ENCODE measurements at regions not wholly inside any gene's neighbourhood (a gene's known extent, or its start where the extent isn't known, plus 50 kb on each side); places are given as distances from the start of the nearest gene placed in this dataset.
"Not testable (repeated sequence)": the region's sequence is repeated elsewhere in the genome, so short reads cannot be mapped to it uniquely, and the experiment has no call there.

DNA sequence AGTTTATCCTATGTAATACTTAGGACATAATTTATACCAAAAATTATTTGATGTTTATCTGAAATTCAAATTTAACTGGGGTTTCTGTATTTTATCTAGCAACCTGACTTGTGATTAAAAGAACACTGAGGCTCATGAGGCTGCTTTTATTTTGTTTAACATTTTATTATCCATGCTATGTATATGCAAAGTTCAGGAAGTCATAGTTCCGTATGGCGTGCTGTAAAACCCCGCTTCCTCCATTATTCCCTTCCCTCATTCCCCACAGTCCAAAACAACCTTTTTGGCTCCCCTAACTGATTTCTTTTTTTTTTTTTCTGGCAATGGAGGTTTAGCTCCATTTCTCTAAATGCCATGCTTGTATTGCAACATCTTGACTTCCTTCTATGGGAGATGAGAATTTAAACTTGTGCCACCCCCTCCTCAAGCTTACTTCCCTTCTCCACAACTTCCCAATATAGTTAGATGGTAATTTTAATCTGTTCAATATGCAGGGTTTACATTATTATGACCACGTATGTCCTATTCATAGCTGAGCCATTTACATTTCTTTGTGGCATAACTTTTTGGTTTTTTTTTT, 138.0 kb upstream of the DNAH14 start:
- DNase-seq (ENCODE audit: low spot score): no peak

DNA sequence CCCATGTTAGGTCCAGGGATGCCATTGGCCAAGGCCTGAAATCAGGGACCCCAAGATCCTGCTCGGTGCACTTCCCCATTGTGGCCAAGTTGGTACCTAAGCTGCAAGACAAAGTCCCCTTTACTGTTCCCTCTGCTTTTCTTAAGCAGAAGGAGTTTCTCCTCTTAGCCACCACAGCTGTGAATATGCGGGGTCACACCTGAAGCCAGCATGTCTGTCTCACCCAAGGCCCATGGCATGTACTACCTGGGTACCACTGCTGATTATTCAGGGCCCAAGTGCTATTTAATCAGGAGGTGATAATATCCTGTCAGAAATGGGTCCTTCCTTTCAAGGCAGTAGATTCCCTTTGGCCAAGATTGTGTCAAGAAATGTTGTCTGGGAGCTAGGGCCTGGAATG, 133.9 kb upstream of the DNAH14 start:
- DNase-seq (ENCODE audit: low spot score): no peak

DNA sequence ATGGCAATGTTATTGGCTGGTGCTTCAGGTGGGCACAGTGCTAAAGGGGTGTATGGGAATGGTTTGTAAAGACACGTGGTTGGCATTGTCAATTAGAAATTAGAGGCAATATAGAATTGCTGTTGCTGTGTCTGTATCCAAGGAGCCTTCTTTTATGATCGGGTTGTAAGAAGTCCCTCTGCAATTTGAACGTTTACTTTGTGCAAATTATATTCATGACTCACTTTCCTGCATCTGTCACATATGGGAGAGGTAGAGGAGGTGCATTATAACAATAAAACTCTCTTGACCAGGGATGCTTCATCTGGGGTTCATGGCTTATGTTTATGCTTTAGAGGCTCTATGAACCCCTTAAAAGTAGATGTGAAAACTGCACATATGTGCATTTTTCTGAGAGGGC, 130.4 kb upstream of the DNAH14 start:
- no peak for DNase-seq (ENCODE audit: low spot score)

DNA sequence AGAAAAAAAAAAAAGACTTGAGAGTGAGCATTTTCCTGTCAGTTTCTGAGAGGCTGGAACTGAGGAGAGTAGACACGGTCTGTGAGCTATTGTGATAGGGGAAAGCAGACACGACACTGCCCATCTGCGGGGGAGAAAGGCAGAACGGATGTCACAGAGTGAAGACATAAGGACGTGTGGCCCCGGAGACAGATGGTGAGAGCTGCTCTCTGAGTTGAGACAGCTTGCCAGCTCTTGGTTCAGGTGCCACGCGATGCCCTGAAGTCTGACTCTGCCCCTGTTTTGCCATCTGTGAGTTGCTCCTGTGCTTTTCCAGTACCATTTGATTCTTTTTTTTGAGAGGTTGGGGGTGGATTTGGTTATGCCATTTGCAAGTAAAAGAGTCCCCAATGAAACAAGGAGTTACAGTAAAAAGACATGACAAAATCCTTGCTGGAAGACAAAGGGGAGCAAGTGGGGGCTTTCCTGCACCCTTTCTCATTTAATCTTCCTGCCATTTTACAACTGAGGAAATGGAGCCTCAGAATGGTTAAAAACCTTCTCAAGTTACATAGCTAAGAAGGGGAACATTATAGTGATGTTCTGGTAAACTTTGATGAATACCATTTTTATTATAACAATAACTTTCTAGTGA, 128.9 kb upstream of the DNAH14 start:
- no peak for DNase-seq (ENCODE audit: low spot score)

DNA sequence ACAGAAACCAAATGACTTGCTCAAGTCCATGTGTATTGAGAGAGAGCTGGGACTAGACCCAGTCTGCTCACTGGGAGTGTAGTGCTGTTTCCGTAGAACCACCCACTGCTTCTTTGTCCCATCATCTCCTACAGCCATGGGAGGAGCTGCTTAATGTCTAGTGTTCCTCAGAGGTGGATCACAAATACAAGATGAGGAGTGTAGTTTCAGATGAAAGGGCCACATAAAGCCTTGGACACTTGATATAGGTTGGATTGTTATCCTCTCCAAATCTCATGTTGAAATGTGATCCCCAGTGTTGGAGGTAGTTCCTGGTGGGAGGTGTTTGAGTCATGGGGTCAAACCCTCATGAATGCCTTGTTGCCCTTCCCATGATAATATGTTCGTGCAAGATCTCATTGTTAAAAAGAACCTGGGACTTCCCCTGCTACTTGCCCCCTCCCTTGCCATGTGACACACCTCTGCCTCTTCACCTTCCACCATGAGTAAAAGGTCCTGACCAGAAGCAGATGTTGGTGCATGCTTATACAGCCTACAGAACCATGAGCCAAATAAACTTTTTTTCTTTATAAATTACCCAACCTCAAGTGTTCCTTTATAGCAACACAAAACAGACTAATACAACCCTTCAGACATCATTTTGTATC, 127.5 kb upstream of the DNAH14 start:
- no peak for DNase-seq (ENCODE audit: low spot score)

DNA sequence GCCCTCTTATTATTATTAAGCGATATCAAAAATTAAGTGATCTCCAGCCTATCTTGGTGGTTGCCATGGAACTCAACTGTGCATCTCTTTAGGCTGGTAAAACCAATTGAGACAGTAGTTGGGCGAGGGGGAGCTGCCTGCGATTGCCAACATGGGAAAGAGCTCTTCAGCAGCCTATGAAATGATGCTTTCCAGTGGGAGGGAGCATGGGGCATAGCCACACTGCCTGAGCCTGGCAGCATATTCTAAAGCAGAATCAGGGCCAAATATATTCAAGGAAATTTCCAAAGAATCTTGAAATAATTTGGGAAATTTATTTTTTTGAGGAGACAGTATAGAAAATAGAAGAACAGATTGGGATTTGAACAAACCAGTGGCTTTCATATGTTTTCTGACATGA, 126.9 kb upstream of the DNAH14 start:
- no peak for DNase-seq (ENCODE audit: low spot score)

DNA sequence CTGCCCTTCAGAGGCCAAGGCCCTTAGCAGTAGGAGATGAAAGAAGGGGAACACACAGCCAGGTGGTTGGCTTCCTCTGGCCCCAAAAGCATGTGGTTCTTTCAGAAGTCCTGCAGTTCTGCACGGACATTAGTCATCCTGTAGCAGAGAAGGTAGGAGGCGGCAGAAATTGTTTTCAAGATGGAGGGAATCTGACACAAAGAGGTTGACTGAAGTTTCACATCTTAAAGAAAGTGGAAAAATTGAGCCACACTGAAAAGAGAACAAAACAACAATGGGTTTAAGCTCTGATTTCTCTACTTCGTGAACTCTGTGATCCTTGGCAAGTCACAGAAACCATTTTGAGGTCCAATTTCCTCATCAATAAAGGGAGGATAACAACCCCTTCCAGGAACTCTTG, 125.3 kb upstream of the DNAH14 start:
- no peak for DNase-seq (ENCODE audit: low spot score)

DNA sequence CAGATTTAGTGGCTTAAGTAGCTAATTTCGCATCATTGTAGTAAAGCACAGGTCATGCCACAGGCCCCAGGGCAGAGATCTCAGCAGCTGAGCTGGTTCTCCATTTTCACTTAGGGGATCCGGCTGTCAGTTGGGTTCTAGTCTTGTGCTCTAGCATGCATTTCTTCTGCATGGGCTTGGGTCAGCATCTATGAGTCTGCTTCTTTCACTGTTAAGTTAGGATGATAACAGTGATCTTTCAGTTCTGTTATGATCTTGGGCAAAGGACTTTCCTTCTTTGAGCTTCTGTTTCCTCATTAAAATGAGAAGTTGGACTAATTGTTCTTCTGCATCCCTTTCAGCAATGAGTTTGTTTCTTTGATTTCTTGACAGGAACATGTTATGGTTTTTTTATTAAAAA, 123.6 kb upstream of the DNAH14 start:
- DNase-seq (ENCODE audit: low spot score): no peak

DNA sequence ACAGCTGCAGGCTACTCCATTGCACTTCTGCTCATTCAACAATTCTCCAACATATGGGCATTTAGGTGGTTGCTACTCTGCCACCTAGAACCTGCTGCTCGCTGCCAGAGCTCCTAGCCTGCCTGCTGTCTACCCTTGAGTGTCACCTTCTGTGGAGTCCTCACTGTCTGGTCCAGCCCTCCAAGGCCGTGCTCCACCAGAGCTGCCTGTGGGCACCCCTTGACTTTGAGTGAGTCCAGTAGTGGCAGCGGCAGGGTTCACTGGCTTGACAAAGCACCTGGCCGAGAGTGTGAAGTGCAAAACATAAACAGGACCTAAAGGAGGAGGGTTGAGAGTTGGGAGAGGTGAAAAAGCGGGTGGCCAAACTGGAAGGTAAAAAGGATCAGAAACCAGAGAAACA, 120.3 kb upstream of the DNAH14 start:
- DNase-seq (ENCODE audit: low spot score): no peak

DNA sequence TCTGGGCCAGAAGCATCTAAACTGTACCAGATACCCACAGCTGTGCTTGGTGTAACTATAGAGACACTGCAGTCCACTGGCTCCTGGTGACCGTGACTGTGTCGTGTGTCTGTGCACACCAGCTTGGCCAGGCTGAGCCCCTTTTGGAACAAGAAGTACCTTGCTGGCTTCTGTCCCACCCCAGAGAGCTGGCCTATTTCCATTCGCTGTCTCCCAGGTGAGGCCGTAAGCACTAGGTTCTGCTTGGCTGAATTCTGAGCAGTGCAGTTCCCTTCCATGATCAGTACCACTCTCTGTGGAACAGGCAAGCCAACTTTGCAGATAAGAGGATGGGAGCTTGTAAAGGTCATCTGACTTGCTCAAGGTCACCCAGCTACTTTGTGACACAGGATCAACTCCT, 119.9 kb upstream of the DNAH14 start:
- no peak for DNase-seq (ENCODE audit: low spot score)

DNA sequence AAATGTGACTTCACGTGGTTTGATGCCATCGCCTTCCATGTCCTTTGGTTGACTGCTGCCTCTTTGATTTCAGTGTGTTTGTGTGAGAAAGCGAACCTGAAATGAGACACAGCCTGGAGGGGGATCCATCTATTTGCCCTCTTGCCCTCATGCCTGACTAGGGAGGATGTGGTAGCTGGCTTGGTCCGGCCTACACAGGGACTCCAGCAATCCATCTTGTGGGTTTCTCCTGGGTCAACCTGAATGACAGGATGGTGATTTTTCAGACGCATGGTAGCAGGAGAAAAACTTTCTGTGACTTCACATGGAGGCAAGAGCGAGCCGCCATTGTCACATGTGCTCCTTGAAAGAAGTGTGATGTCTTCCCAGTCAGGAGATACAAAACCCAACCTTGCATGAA, 117.9 kb upstream of the DNAH14 start:
- no peak for DNase-seq (ENCODE audit: low spot score)

DNA sequence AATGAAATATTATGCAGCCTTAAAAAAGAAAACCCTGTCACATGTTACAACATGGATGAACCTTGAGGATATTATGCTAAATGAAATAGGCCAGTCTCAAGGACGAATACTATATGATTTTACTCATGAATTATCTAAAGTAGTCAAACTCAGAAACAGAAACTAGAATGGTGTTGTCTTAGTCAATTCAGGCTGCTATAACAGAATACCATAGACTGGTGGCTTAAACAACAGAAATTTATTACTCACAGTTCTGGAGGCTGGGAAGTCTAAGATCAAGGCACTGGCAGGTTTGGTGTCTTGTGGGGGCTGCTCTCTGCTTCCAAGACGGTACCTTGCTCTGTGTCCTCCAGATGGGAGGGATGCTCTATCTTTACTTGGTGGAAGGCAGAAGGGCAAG, 113.8 kb upstream of the DNAH14 start:
- no peak for DNase-seq (ENCODE audit: low spot score)

DNA sequence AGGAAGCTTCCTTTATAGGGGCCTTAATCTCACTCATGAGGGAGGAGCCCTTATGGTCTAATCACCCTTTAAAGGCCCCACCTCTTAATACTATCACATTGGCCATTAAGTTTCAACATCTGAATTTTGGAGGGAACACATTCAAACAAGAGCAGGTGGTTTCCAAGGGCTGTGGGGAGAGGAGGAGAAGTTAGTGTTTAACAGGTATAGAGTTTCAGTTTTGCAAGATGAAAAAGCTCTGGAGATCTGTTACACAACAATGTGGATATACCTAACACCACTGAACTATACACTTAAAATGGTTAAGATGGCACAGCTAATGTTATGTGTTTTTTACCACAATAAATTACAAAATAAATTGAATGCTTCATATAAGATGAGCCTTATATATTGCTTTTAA, 113.4 kb upstream of the DNAH14 start:
- no peak for DNase-seq (ENCODE audit: low spot score)

DNA sequence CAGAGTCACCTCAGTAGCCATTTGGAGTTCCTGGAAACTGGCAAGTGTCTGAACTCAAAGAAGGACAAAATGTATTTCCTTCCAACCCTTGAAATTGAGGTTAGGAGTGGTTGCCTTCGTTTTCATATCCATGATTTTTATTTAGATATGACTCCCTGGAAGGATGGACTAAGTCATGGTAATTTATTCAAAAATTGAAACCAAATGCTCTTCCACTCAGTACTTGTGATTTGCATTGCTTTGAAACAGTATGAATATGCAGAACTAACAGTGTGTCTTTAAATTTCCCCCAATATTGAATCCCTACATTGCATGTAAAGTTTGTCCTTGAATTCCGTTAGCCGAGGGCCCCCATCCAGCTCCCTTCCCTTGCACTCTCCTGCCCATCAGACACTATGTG, 112.1 kb upstream of the DNAH14 start:
- DNase-seq (ENCODE audit: low spot score): no peak

DNA sequence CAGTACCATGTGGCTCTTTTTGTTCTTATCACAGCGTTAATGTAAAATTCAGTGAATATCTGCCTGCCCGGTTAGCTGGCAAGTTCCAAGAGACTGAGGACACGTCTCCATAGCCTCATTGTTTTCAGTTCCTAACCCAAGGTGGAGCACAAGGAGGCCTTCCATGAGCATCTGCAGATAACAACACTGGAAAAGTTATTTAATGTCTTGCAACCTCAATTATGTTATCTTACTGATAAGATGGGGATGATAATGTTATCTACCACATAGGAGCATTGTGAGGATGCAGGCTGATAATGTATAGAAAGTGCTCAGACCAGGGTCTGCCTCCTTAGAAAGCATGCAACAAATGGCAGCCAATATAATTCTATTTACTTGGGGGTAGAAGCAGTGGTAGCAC, 109.6 kb upstream of the DNAH14 start:
- no peak for DNase-seq (ENCODE audit: low spot score)

DNA sequence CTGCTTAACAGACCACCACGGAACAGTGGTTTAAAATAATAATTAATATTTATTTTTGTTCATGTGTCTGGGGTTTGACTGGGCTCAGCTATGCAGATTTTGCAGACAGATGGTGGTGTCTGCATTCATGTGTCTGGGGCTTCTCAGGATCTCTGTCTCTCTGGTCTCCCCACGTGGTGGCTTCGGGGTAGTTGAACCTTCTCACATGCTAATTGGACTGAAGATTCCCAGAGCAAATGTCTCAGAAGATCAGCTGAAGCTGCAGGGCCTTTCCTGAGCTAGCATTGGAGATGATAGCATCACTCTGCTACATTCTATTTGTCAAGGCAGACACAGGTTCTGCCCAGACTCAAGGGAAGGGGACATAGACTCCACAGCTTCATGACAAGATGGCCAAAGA, 109.1 kb upstream of the DNAH14 start:
- no peak for DNase-seq (ENCODE audit: low spot score)

DNA sequence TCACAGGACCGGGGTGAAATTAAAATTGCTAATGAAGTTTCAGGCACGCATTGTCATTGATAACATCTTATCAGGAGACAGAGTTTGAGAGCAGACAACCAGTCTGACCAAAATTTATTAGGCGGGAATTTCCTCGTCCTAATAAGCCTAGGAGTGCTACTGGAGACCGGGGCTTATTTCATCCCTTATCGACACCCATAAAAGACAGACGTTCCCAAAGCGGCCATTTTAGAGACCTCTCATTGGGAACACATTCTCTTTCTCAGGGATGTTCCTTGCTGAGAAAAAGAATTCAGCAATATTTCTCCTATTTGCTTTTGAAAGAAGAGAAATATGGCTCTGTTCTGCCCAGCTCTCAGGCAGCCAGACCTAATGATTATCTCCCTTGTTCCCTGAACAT, 107.7 kb upstream of the DNAH14 start:
- not testable (repeated sequence) for DNase-seq (ENCODE audit: low spot score)

DNA sequence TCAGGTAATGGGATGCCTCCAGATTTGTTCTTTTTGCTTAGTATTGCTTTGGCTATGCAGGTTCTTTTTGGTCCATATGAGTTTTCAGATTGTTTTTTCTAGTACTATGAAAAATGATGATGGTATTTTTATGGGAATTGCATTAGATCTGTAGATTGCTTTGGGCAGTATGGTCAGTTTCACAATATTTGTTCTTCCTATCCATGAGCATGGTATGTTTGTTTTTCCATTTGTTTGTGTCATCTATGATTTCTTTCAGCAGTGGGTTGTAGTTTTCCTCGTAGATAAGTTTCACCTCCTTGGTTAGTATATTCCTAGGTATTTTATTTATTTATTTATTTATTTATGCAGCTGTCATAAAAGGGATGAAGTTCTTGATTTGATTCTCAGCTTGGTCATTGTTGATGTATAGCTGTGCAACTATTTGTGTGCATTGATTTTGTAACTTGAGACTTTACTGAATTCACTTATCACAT, 103.9 kb upstream of the DNAH14 start:
- no peak for DNase-seq (ENCODE audit: low spot score)

DNA sequence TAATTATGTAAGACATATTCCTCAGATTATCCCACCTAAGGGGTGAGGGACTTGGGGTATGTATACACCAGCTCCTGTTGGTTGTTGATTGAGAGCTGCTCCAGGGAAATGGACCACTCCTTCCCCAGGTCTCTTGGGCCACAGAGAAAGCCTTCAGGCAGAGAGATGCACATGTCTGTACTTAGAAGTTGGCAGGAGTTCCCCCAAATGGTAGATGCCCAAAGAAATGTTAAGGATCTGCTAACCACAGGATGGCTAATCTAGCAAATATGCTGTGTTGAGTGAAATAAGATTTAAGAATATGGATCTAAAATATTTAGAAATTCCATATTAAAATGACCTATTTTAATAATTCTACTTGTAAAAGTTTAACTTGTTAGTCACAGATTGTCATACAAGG, 100.8 kb upstream of the DNAH14 start:
- no peak for DNase-seq (ENCODE audit: low spot score)

DNA sequence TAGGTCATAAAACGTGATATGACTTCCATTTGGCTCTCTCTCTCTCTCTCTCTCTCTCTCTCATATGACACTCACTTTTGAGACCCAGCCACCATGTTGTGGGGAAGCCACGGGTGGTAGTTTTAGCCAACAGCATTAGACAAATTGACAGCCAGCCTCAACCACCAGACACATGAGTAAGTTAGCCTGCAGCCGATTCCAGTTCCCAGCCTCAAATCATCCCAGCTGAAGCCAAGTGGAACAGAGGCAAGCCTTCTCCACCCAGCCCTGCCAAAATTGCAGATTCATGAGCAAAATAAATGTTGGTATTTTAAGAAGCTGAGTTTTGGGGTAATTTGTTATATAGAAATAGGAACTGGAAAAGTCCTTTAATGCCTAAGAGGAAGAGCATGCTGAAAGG, 98.0 kb upstream of the DNAH14 start:
- DNase-seq (ENCODE audit: low spot score): no peak

DNA sequence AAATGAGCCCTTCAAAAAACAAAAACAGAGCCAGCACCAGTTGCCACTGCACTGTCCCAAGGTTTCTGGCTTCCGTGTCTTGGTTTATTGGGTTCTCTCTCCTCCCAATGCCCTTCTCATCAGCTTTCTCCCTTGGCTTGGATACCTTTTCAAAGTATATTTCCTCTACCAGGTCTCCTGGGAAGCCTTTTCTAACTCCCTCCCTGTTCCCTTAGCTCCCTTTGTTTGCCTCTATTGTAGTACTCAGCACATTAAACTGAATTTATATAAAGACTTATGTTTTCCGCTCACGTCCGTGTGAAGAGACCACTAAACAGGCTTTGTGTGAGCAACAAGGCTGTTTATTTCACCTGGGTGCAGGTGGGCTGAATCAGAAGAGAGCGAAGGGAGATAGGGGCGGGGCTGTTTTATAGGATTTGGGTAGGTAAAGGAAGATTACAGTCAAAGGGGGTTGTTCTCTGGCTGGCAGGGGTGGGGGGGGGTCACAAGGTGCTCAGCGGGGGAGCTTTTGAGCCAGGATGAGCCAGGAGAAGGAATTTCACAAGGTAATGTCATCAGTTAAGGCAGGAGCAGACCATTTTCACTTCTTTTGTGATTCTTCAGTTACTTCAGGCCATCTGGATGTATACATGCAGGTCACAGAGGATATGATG, 89.7 kb upstream of the DNAH14 start:
- DNase-seq (ENCODE audit: low spot score): not testable (repeated sequence)

DNA sequence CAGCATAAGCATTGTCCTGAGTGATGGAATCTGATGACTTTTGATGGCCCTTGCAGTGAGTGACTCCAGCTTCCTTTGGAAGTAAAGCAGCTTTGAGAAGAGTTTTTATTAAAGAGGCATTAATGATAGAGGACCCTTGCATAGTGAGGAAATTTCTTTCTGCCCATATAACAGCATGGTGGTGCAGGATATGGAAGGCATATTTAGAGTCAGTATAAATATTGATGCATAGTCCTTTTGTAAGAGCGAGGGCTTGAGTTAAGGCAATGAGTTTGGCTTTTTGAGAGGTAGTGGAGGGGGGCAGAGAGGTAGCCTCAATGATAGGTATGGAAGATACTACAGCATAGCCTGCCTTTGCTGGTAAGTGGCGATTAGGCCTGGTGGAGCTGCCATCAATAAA, 87.7 kb upstream of the DNAH14 start:
- not testable (repeated sequence) for DNase-seq (ENCODE audit: low spot score)
